A549 (cell line): ENCODE measurements at regions not wholly inside any gene's neighbourhood (a gene's known extent, or its start where the extent isn't known, plus 50 kb on each side); places are given as distances from the start of the nearest gene placed in this dataset.

ENCODE experiments used
- ATAC-seq, 2 experiments: fragments of 200-7000 bp in 1 of 2; fragments of >200 bp in 1 of 2; cut with Nextera tagmentation in 1 of 2; cut with Tn5 transposase in 1 of 2; 3 replicates each; pipeline versions ENCODE4 v1.8.0 to v1.9.1; 2018 to 2020; ENCODE audit warnings: mild to moderate bottlenecking in 1 of 2, moderate library complexity in 1 of 2
- CTCF ChIA-PET: fragments of 300-600 bp; sonication (Branson Sonifier 250); formaldehyde crosslinking; extraction: SDS; loops from one replicate; lab custom pipeline; 2021; ENCODE audit warnings: antibody characterized with exemption, inconsistent platforms; lab: Yijun Ruan, JAX
- POLR2A ChIA-PET: fragments of 350-600 bp; formaldehyde crosslinking; extraction: SDS; loops from one replicate; lab custom pipeline; 2021; ENCODE audit warnings: antibody characterized with exemption, inconsistent platforms; lab: Yijun Ruan, JAX
- DNase-seq, 2 experiments: peaks; one replicate each; pipeline versions ENCODE4 v3.0.0 to v3.0.0-alpha.2; 2011 to 2016; ENCODE audit warnings: low read depth in 1 of 2, low spot score in 1 of 2
- FAIRE-seq: peaks from 2 replicates; lab custom pipeline; 2011; peaks lifted over from hg19 to GRCh38; lab: Jason Lieb, UNC
- H3K27ac ChIP-seq, 2 experiments: fragments of >200 bp; sonication (Bioruptor Twin); formaldehyde crosslinking; 3 replicates each; pipeline ENCODE4 v1.5.1; 2016 to 2017
- H3K4me1 ChIP-seq: fragments of >200 bp; sonication (Bioruptor Twin); formaldehyde crosslinking; 3 replicates; pipeline ENCODE4 v1.6.1; 2016
- H3K4me2 ChIP-seq: fragments of >200 bp; sonication (Bioruptor Twin); formaldehyde crosslinking; 3 replicates; pipeline ENCODE4 v1.6.1; 2016
- H3K4me3 ChIP-seq: fragments of >200 bp; sonication (Bioruptor Twin); formaldehyde crosslinking; 3 replicates; pipeline ENCODE4 v1.5.1; 2016
- H3K9me3 ChIP-seq: fragments of >200 bp; sonication (Bioruptor Twin); formaldehyde crosslinking; 3 replicates; pipeline ENCODE4 v1.6.1; 2016
- ATOH8 ChIP-seq: fragments of 250-450 bp; sonication (Bioruptor Pico); IDR thresholded peaks from 2 replicates; pipeline ENCODE4 v1.5.0; 2020; ENCODE audit warnings: low read depth, mild to moderate bottlenecking, moderate library complexity
- CBX2 ChIP-seq: fragments of 200-600 bp; sonication (generic); IDR thresholded peaks from 2 replicates; pipeline ENCODE4 v1.6.1; 2016; ENCODE audit warnings: low read depth, mild to moderate bottlenecking, borderline replicate concordance
- CHD4 ChIP-seq: fragments of 200-600 bp; sonication (generic); IDR thresholded peaks from 2 replicates; pipeline ENCODE4 v1.6.1; 2016; ENCODE audit warnings: antibody characterized with exemption, mild to moderate bottlenecking, borderline replicate concordance
- CTCF ChIP-seq: fragments of >200 bp; sonication (Bioruptor Twin); formaldehyde crosslinking; IDR thresholded peaks from 3 replicates; pipeline ENCODE4 v1.5.1; 2016
- EHF ChIP-seq: fragments of 250-450 bp; sonication (Bioruptor Pico); IDR thresholded peaks from 2 replicates; pipeline ENCODE4 v1.5.0; 2020; ENCODE audit warnings: mild to moderate bottlenecking
- EP300 ChIP-seq, 2 experiments: fragments of >200 bp; sonication (Bioruptor Twin); formaldehyde crosslinking; IDR thresholded peaks; 2 replicates in 1 of 2; 3 replicates in 1 of 2; pipeline ENCODE4 v1.6.1; 2016 to 2017
- ESRRA ChIP-seq: fragments of 150-350 bp; IDR thresholded peaks from 2 replicates; pipeline ENCODE4 v1.6.1; 2014; ENCODE audit warnings: mild to moderate bottlenecking, low read length, borderline replicate concordance
- GATA3 ChIP-seq: IDR thresholded peaks from 2 replicates; pipeline ENCODE4 v1.6.1; 2012; ENCODE audit warnings: borderline replicate concordance
- MAFK ChIP-seq: fragments of 450-650 bp; IDR thresholded peaks from 2 replicates; pipeline ENCODE4 v1.6.1; 2014; ENCODE audit not compliant: partially characterized antibody
- MAZ ChIP-seq: fragments of 150-350 bp; IDR thresholded peaks from 2 replicates; pipeline ENCODE4 v1.6.1; 2014; ENCODE audit warnings: antibody characterized with exemption, low read depth, low read length, borderline replicate concordance
- NFE2L2 ChIP-seq: fragments of 150-350 bp; conservative IDR thresholded peaks from 2 replicates; pipeline ENCODE4 v1.6.1; 2014; ENCODE audit warnings: low read length
- NPAS2 ChIP-seq: fragments of 250-450 bp; sonication (Bioruptor Pico); IDR thresholded peaks from 2 replicates; pipeline ENCODE4 v1.8.0; 2022; ENCODE audit warnings: mild to moderate bottlenecking, moderate library complexity, borderline replicate concordance
- POLR2AphosphoS2 ChIP-seq: conservative IDR thresholded peaks from 2 replicates; pipeline ENCODE4 v1.6.1; 2012; ENCODE audit warnings: low read length, improper control_type of control experiment, inconsistent platforms
- RARB ChIP-seq: fragments of 250-450 bp; sonication (Bioruptor Pico); IDR thresholded peaks from 2 replicates; pipeline ENCODE4 v1.8.0; 2021; ENCODE audit warnings: mild to moderate bottlenecking, moderate library complexity
- REST ChIP-seq: fragments of 200-600 bp; sonication (generic); IDR thresholded peaks from 2 replicates; pipeline ENCODE4 v1.6.1; 2016; ENCODE audit warnings: antibody characterized with exemption, mild to moderate bottlenecking, moderate library complexity
- RNF2 ChIP-seq: fragments of 200-600 bp; sonication (generic); IDR thresholded peaks from 2 replicates; pipeline ENCODE4 v1.6.1; 2016; ENCODE audit warnings: low read depth, mild to moderate bottlenecking, antibody characterized with exemption, moderate library complexity, borderline replicate concordance
- SMC3 ChIP-seq: fragments of >200 bp; sonication (Bioruptor Twin); formaldehyde crosslinking; IDR thresholded peaks from 3 replicates; pipeline ENCODE4 v1.6.1; 2018; ENCODE audit warnings: inconsistent platforms
- ZFP36 ChIP-seq: fragments of 450-650 bp; IDR thresholded peaks from 2 replicates; pipeline ENCODE4 v1.6.1; 2014; ENCODE audit warnings: borderline replicate concordance; ENCODE audit not compliant: partially characterized antibody
- WGBS: methylation state at CpG from one replicate; pipeline ENCODE4 v1.1.6; 2017; ENCODE audit errors: missing lambda C conversion rate; 5-methylcytosine and 5-hydroxymethylcytosine counted together
- TF ChIP-seq, protein P1 (sequence below): fragments of >200 bp; sonication (Bioruptor Twin); formaldehyde crosslinking; IDR thresholded peaks from 2 replicates; pipeline ENCODE4 v1.6.1; 2016
- TF ChIP-seq, protein P2 (sequence below): IDR thresholded peaks from 2 replicates; pipeline ENCODE4 v1.6.1; 2012; ENCODE audit warnings: low read depth, borderline replicate concordance
- TF ChIP-seq, protein P3 (sequence below): fragments of >200 bp; sonication (Bioruptor Twin); formaldehyde crosslinking; IDR thresholded peaks from 3 replicates; pipeline ENCODE4 v1.6.1; 2016
- TF ChIP-seq, protein P4 (sequence below): IDR thresholded peaks from 2 replicates; pipeline ENCODE4 v1.6.1; 2012

- ATAC-seq (no peak), FAIRE-seq (no peak), DNase-seq (no peak)
- Histone ChIP-seq H3K27ac (no peak overlapping the region), H3K9me3 (0 out of 3 replicates have a peak, but pooled peaks cover 2% of the 10 kb centered on the region), H3K4me1 (no peaks in the 10 kb centered on the region), H3K4me3 (no peak overlapping the region), H3K4me2 (no peak overlapping the region)
- TF ChIP-seq CBX2: no peak
- TF ChIP-seq, protein P1, sequence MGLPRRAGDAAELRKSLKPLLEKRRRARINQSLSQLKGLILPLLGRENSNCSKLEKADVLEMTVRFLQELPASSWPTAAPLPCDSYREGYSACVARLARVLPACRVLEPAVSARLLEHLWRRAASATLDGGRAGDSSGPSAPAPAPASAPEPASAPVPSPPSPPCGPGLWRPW: no peak
- TF ChIP-seq MAZ: no peak
- no peak for TF ChIP-seq REST
- no peak for TF ChIP-seq ATOH8 (CRISPR knock-in tag)
- TF ChIP-seq NFE2L2: no peak
- TF ChIP-seq GATA3: no peak
- TF ChIP-seq RARB: no peak
- TF ChIP-seq SMC3: no peak
- TF ChIP-seq RNF2: no peak
- TF ChIP-seq CHD4: no peak
- no peak for TF ChIP-seq EP300 (IDR thresholded peaks at IDR 0.05)
- TF ChIP-seq, protein P2, sequence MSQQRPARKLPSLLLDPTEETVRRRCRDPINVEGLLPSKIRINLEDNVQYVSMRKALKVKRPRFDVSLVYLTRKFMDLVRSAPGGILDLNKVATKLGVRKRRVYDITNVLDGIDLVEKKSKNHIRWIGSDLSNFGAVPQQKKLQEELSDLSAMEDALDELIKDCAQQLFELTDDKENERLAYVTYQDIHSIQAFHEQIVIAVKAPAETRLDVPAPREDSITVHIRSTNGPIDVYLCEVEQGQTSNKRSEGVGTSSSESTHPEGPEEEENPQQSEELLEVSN: no peak
- ChIA-PET POLR2A (no interaction called here), CTCF (no interaction called here)
- 2% methylated on average over 6 of the region's 6 CpGs for WGBS
These were observed 483.2 kb upstream of the GYPC start for GRCh38 chr2:126172631-126173184.

- Histone ChIP-seq H3K4me2 (no peak overlapping the region), H3K27ac (no peak overlapping the region), H3K4me1 (no peaks in the 10 kb centered on the region), H3K4me3 (no peak overlapping the region), H3K9me3 (0 out of 3 replicates have a peak, but pooled peaks cover 2% of the 10 kb centered on the region)
- 7% methylated on average over 2 of the region's 2 CpGs for WGBS
- no peak for ATAC-seq
- no peak for DNase-seq
- ChIA-PET POLR2A (no interaction called here), CTCF (no interaction called here)
- FAIRE-seq: no peak
- TF ChIP-seq SMC3 (no peak), EHF (CRISPR knock-in tag) (no peak), ZFP36 (no peak), NFE2L2 (no peak), POLR2AphosphoS2 (no peak), MAZ (no peak), MAFK (no peak), CTCF (no peak), ESRRA (no peak), NPAS2 (CRISPR knock-in tag) (no peak)
- TF ChIP-seq, protein P3, sequence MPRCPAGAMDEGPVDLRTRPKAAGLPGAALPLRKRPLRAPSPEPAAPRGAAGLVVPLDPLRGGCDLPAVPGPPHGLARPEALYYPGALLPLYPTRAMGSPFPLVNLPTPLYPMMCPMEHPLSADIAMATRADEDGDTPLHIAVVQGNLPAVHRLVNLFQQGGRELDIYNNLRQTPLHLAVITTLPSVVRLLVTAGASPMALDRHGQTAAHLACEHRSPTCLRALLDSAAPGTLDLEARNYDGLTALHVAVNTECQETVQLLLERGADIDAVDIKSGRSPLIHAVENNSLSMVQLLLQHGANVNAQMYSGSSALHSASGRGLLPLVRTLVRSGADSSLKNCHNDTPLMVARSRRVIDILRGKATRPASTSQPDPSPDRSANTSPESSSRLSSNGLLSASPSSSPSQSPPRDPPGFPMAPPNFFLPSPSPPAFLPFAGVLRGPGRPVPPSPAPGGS: no peak
- TF ChIP-seq, protein P4, sequence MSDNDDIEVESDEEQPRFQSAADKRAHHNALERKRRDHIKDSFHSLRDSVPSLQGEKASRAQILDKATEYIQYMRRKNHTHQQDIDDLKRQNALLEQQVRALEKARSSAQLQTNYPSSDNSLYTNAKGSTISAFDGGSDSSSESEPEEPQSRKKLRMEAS: no peak
These were observed 480.7 kb upstream of the GYPC start for GRCh38 chr2:126175222-126175621.
